ENCODE measurements at regions not wholly inside any gene's neighbourhood (a gene's known extent, or its start where the extent isn't known, plus 50 kb on each side); places are given as distances from the start of the nearest gene placed in this dataset.

- TF ChIP-seq GLIS3 (CRISPR knock-in tag; IDR thresholded peaks at IDR 0.05), result no peak
- TF ChIP-seq TSHZ2 (CRISPR knock-in tag; IDR thresholded peaks at IDR 0.05), result no peak
- TF ChIP-seq TCF4 (CRISPR knock-in tag; IDR thresholded peaks at IDR 0.05; ENCODE audit: borderline replicate concordance), result no peak
- no peak for TF ChIP-seq BACH2 (CRISPR knock-in tag; IDR thresholded peaks at IDR 0.05; ENCODE audit: borderline replicate concordance)
- TF ChIP-seq ZNF8 (CRISPR knock-in tag; IDR thresholded peaks at IDR 0.05), result no peak
- TF ChIP-seq OSR1 (CRISPR knock-in tag; IDR thresholded peaks at IDR 0.05), result no peak
- TF ChIP-seq SNAI2 (CRISPR knock-in tag; IDR thresholded peaks at IDR 0.05), result no peak
- TF ChIP-seq CSRNP3 (CRISPR knock-in tag; IDR thresholded peaks at IDR 0.05), result no peak
- TF ChIP-seq ISL1 (CRISPR knock-in tag; IDR thresholded peaks at IDR 0.05), result no peak
- TF ChIP-seq ESRRG (CRISPR knock-in tag; IDR thresholded peaks at IDR 0.05), result no peak
- no peak for TF ChIP-seq CSDC2 (CRISPR knock-in tag; IDR thresholded peaks at IDR 0.05)
- no peak for TF ChIP-seq TOX (CRISPR knock-in tag; IDR thresholded peaks at IDR 0.05; ENCODE audit: borderline replicate concordance)
- no peak for TF ChIP-seq PPARA (CRISPR knock-in tag; IDR thresholded peaks at IDR 0.05; ENCODE audit: borderline replicate concordance)
- TF ChIP-seq ZFP3 (CRISPR knock-in tag; IDR thresholded peaks at IDR 0.05), result no peak
- no peak for TF ChIP-seq ZFP30 (CRISPR knock-in tag; IDR thresholded peaks at IDR 0.05)
- no peak for TF ChIP-seq POU6F1 (CRISPR knock-in tag; IDR thresholded peaks at IDR 0.05; ENCODE audit: borderline replicate concordance, low read depth)
- TF ChIP-seq RARB (CRISPR knock-in tag; IDR thresholded peaks at IDR 0.05), result no peak
- TF ChIP-seq PATZ1 (CRISPR knock-in tag; IDR thresholded peaks at IDR 0.05; ENCODE audit: borderline replicate concordance), result no peak
- TF ChIP-seq ARNTL (CRISPR knock-in tag; IDR thresholded peaks at IDR 0.05; ENCODE audit: borderline replicate concordance, low read depth), result no peak
- TF ChIP-seq ZC3H10 (CRISPR knock-in tag; IDR thresholded peaks at IDR 0.05), result no peak
- no peak for ATAC-seq
These were observed 1487.5 kb downstream of the BRD1 start for GRCh38 chr22:48340191-48340590.

GRCh38 chr22:48338793-48339705, 1488.6 kb downstream of the BRD1 start:
- TF ChIP-seq RARB (CRISPR knock-in tag; IDR thresholded peaks at IDR 0.05) (no peak), ZC3H10 (CRISPR knock-in tag; IDR thresholded peaks at IDR 0.05) (no peak), TSHZ2 (CRISPR knock-in tag; IDR thresholded peaks at IDR 0.05) (no peak), ZNF565 (CRISPR knock-in tag; conservative IDR thresholded peaks at IDR 0.05; ENCODE audit: low read depth) (no peak), ZFP30 (CRISPR knock-in tag; IDR thresholded peaks at IDR 0.05) (no peak), ESRRG (CRISPR knock-in tag; IDR thresholded peaks at IDR 0.05) (no peak), PPARA (CRISPR knock-in tag; IDR thresholded peaks at IDR 0.05; ENCODE audit: borderline replicate concordance) (no peak), TCF4 (CRISPR knock-in tag; IDR thresholded peaks at IDR 0.05; ENCODE audit: borderline replicate concordance) (no peak), GLIS3 (CRISPR knock-in tag; IDR thresholded peaks at IDR 0.05) (no peak), CREB5 (CRISPR knock-in tag; IDR thresholded peaks at IDR 0.05; ENCODE audit: low read depth) (no peak), SNAI2 (CRISPR knock-in tag; IDR thresholded peaks at IDR 0.05) (no peak), ZFP3 (CRISPR knock-in tag; IDR thresholded peaks at IDR 0.05) (no peak), ARNTL (CRISPR knock-in tag; IDR thresholded peaks at IDR 0.05; ENCODE audit: borderline replicate concordance, low read depth) (no peak), TOX (CRISPR knock-in tag; IDR thresholded peaks at IDR 0.05; ENCODE audit: borderline replicate concordance) (no peak), ISL1 (CRISPR knock-in tag; IDR thresholded peaks at IDR 0.05) (no peak), CSDC2 (CRISPR knock-in tag; IDR thresholded peaks at IDR 0.05) (no peak), PATZ1 (CRISPR knock-in tag; IDR thresholded peaks at IDR 0.05; ENCODE audit: borderline replicate concordance) (no peak), BACH2 (CRISPR knock-in tag; IDR thresholded peaks at IDR 0.05; ENCODE audit: borderline replicate concordance) (no peak), ZNF8 (CRISPR knock-in tag; IDR thresholded peaks at IDR 0.05) (no peak)
- no peak for ATAC-seq

Measured in SK-N-SH treated with all-trans-retinoic acid at 6 μM for 48 hours (cell line).